Transverse colon (tissue), 4 donors: ENCODE measurements at regions not wholly inside any gene's neighbourhood (a gene's known extent, or its start where the extent isn't known, plus 50 kb on each side); places are given as distances from the start of the nearest gene placed in this dataset.
A peak's percentile ranks its signal among the peaks of the same experiment; 100 is the strongest.

ENCODE experiments used
- DNase-seq: peaks from one replicate; pipeline ENCODE4 v3.0.0-alpha.2; 2019
- H3K27ac ChIP-seq, 4 donors: fragments of 200-600 bp; sonication (generic); 2 replicates each; pipeline ENCODE4 v1.5.1; 2016 to 2018; ENCODE audit warnings: inconsistent platforms in 4 of 4
- H3K27me3 ChIP-seq: fragments of 200-600 bp; sonication (generic); 2 replicates; pipeline ENCODE4 v1.5.1; 2017; ENCODE audit warnings: inconsistent platforms
- H3K36me3 ChIP-seq, 4 donors: fragments of 200-600 bp; sonication (generic); 2 replicates each; pipeline ENCODE4 v1.5.1; 2017 to 2019; ENCODE audit warnings: inconsistent platforms in 4 of 4
- H3K4me1 ChIP-seq, 4 donors: fragments of 200-600 bp; sonication (generic); 2 replicates each; pipeline ENCODE4 v1.5.1; 2017 to 2020; ENCODE audit warnings: inconsistent platforms in 4 of 4
- H3K4me3 ChIP-seq, 4 donors: fragments of 200-600 bp; sonication (generic); 1 replicate in 1 of 4; 2 replicates in 3 of 4; pipeline versions ENCODE4 v1.5.1 to v1.6.1; 2017 to 2019; ENCODE audit warnings: inconsistent platforms in 4 of 4
- H3K9me3 ChIP-seq, 2 donors: fragments of 200-600 bp; sonication (generic); 2 replicates each; pipeline ENCODE4 v1.5.1; 2017 to 2019; ENCODE audit warnings: inconsistent platforms in 2 of 2
- CTCF ChIP-seq, 5 experiments: fragments of 200-600 bp in 3 of 5; fragments of 450-650 bp in 2 of 5; sonication (generic) in 3 of 5; IDR thresholded peaks; 1 replicate in 2 of 5; 2 replicates in 3 of 5; pipeline ENCODE4 v1.5.1; 2016 to 2017; ENCODE audit warnings: antibody characterized with exemption in 5 of 5, inconsistent platforms in 3 of 5, mild to moderate bottlenecking in 2 of 5, moderate library complexity in 1 of 5
- EP300 ChIP-seq: sonication (generic); formaldehyde crosslinking; IDR thresholded peaks from one replicate; pipeline ENCODE4 v1.6.1; 2017; ENCODE audit warnings: antibody characterized with exemption, low read depth
- POLR2A ChIP-seq: fragments of 450-650 bp; IDR thresholded peaks from one replicate; pipeline ENCODE4 v1.6.1; 2016; ENCODE audit warnings: antibody characterized with exemption, mild to moderate bottlenecking, moderate library complexity
- POLR2AphosphoS5 ChIP-seq, 3 donors: sonication (generic); formaldehyde crosslinking; IDR thresholded peaks; one replicate each; pipeline ENCODE4 v1.6.1; 2016; ENCODE audit warnings: antibody characterized with exemption in 3 of 3
- WGBS, 2 donors: methylation state at CpG; one replicate each; pipeline ENCODE4 v1.1.5; 2018; ENCODE audit warnings: low coverage in 1 of 2; 5-methylcytosine and 5-hydroxymethylcytosine counted together
- in situ Hi-C, 4 donors: fragments of 200-750 bp; cut with MboI; loops; one replicate each; pipeline versions ENCODE4 v1.15.0 to v1.15.1; 2017; ENCODE audit warnings: low sequenced_read_pairs in 3 of 4, low pct_ligation_motif_present in 1 of 4, low pct_unique_long_range_greater_than_20kb in 1 of 4
- intact Hi-C: fragments of 100-400 bp; cut with DNase I; formaldehyde crosslinking; loops from one replicate; pipeline ENCODE4 v1.15.1; 2023; ENCODE audit warnings: low total_unique reads

DNA sequence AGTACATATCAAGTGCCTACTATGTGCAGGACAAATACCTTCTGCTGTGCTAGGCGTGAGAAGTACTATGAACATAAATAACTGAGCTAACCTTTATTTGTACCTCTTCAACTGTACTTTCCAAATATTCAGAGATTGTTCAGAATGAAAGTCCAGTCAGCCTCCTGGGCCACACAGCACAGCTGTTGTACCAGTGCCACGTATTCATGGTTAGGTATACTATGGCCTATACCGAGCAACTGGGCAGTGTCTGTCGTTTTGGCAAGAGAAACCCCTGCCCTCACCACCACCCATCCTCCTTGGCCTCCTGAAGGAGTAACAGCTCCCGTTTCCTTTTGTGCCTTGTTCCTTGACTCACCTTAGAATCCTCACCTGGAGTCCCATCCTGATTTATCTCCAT lies 53.0 kb downstream of the RASSF10 start:
- in situ Hi-C loops (no loop called here), intact Hi-C loops (no loop called here)
- no peak overlapping the region for H3K27ac ChIP-seq
- no peaks in the 10 kb centered on the region for H3K36me3 ChIP-seq
- TF ChIP-seq POLR2AphosphoS5 (IDR thresholded peaks at IDR 0.05), result no peak
- TF ChIP-seq POLR2A, result no peak
- no peak for TF ChIP-seq CTCF (IDR thresholded peaks at IDR 0.05)
- no peak for TF ChIP-seq EP300
- 65 to 89% methylated on average over 5 of the region's 5 CpGs for WGBS, 2 donors
- H3K4me1 ChIP-seq, result peaks cover 0 to 5% (median 2%) of the 10 kb centered on the region in 4 donors
- no peaks in the 10 kb centered on the region for H3K9me3 ChIP-seq
- no peak overlapping the region for H3K4me3 ChIP-seq
- DNase-seq, result no peak
- H3K27me3 ChIP-seq, result no peaks in the 10 kb centered on the region

- H3K9me3 ChIP-seq, result no peaks in the 10 kb centered on the region
- 52% methylated on average over 3 of the region's 3 CpGs; no CpG with 5 or more reads in 1 of the 2 donors for WGBS, 2 donors
- no peak overlapping the region for H3K27ac ChIP-seq
- TF ChIP-seq EP300 (no peak), POLR2A (no peak), CTCF (IDR thresholded peaks at IDR 0.05) (no peak), POLR2AphosphoS5 (IDR thresholded peaks at IDR 0.05) (no peak)
- DNase-seq, result peak; percentile 37
- H3K4me3 ChIP-seq, result no peak overlapping the region
- no peaks in the 10 kb centered on the region for H3K27me3 ChIP-seq
- intact Hi-C loops, result no loop called here
- H3K36me3 ChIP-seq, result no peaks in the 10 kb centered on the region
- in situ Hi-C loops, result no loop called here
- H3K4me1 ChIP-seq, result peaks cover 0 to 5% (median 2%) of the 10 kb centered on the region in 4 donors
Measured at GRCh38 chr11:13064593-13064992, 55.5 kb downstream of the RASSF10 start.

DNA sequence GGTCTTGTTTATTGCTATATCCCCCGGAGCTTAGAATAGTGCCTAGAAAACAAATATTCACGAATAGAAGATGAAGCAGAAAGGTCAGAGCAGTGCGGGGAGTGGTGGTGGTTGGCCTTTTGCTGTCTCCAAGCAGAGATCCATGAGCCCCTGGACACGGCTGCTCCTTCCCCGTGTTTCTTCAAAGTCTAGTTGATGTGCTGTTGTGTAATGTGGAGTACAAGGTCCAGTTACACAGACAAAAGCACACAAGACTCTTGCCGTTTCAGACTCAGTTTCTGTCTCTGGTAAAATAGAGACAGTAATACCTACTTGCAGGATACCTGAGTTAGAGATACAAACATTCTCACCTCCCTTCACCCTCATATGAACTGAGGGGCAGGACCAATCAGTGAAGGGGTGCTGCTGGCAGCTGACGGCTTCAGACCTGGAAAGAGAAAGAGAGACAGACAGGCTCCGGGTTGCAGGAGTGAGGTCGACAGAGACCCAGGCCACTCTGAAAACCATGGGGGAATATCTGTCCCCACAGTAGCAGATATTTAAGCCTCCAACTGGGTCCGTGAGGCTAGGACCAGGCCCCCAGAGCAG lies 56.2 kb downstream of the RASSF10 start:
- H3K9me3 ChIP-seq, result no peaks in the 10 kb centered on the region
- no peak for DNase-seq
- in situ Hi-C loops, result no loop called here
- H3K27me3 ChIP-seq, result no peaks in the 10 kb centered on the region
- TF ChIP-seq POLR2A (no peak), EP300 (no peak), POLR2AphosphoS5 (IDR thresholded peaks at IDR 0.05) (no peak), CTCF (IDR thresholded peaks at IDR 0.05) (no peak)
- H3K27ac ChIP-seq, result no peak overlapping the region
- intact Hi-C loops, result no loop called here
- H3K4me3 ChIP-seq, result no peak overlapping the region
- H3K36me3 ChIP-seq, result no peaks in the 10 kb centered on the region
- H3K4me1 ChIP-seq, result peaks cover 0 to 5% (median 2%) of the 10 kb centered on the region in 4 donors
- WGBS, 2 donors, result 55 to 58% methylated on average over 5 to 10 of the region's 10 CpGs

DNA sequence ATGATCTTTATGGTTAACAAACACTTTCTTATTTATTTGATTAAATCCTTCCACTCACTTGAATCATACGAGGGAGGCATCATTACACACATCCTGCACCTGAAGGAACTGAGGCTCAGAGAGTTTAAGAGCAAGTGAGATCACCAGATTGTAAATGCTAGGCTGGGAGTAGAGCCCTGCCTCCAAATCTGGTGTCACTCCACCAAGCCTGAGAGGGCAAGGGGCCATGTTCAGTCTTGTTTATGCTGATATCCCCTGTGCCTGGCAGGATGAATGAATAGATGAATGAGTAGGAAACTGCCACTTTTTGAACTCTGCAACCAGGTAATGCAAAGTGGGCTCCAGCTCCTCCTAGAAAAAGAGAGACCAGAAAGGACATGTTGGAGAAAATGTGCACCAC lies 59.1 kb downstream of the RASSF10 start:
- H3K9me3 ChIP-seq, result no peaks in the 10 kb centered on the region
- no peaks in the 10 kb centered on the region for H3K36me3 ChIP-seq
- no peak overlapping the region for H3K27ac ChIP-seq
- TF ChIP-seq EP300, result no peak
- TF ChIP-seq CTCF (IDR thresholded peaks at IDR 0.05), result no peak
- no peak for TF ChIP-seq POLR2AphosphoS5 (IDR thresholded peaks at IDR 0.05)
- TF ChIP-seq POLR2A, result no peak
- intact Hi-C loops, result no loop called here
- peaks cover 0 to 5% (median 2%) of the 10 kb centered on the region in 4 donors for H3K4me1 ChIP-seq
- WGBS, 2 donors, result 79 to 86% methylated on average over 1 of the region's 1 CpG
- H3K27me3 ChIP-seq, result no peaks in the 10 kb centered on the region
- in situ Hi-C loops, result no loop called here
- DNase-seq, result no peak
- no peak overlapping the region for H3K4me3 ChIP-seq
